ENCODE measurements at regions not wholly inside any gene's neighbourhood (a gene's known extent, or its start where the extent isn't known, plus 50 kb on each side); places are given as distances from the start of the nearest gene placed in this dataset.
"Not testable (repeated sequence)": the region's sequence is repeated elsewhere in the genome, so short reads cannot be mapped to it uniquely, and the experiment has no call there.

DNA sequence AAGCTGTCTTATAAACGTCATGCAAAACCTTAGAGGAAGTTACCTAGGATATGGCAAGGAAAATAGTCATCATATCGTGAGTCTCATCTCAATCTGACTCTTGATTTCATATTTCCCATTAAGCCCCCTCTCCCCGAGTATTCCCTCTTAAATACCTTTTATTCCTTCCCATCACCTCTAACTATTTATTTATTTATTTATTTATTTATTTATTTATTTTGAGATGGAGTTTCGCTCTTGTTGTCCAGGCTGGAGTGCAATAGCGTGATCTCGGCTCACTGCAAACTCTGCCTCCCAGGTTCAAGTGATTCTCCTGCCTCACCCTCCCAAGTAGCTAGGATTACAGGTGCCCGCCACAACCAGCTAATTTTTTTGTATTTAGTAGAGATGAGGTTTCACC, 260.4 kb downstream of the SHOX2 start:
- TF ChIP-seq, protein P1, sequence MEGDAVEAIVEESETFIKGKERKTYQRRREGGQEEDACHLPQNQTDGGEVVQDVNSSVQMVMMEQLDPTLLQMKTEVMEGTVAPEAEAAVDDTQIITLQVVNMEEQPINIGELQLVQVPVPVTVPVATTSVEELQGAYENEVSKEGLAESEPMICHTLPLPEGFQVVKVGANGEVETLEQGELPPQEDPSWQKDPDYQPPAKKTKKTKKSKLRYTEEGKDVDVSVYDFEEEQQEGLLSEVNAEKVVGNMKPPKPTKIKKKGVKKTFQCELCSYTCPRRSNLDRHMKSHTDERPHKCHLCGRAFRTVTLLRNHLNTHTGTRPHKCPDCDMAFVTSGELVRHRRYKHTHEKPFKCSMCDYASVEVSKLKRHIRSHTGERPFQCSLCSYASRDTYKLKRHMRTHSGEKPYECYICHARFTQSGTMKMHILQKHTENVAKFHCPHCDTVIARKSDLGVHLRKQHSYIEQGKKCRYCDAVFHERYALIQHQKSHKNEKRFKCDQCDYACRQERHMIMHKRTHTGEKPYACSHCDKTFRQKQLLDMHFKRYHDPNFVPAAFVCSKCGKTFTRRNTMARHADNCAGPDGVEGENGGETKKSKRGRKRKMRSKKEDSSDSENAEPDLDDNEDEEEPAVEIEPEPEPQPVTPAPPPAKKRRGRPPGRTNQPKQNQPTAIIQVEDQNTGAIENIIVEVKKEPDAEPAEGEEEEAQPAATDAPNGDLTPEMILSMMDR (IDR thresholded peaks at IDR 0.05) = not testable (repeated sequence)
- not testable (repeated sequence) for TF ChIP-seq POLR2A, EP300 (IDR thresholded peaks at IDR 0.05)
